ENCODE measurements at regions not wholly inside any gene's neighbourhood (a gene's known extent, or its start where the extent isn't known, plus 50 kb on each side); places are given as distances from the start of the nearest gene placed in this dataset.

- Histone ChIP-seq H3K36me3 (ENCODE audit: control insufficient read depth in 2 of 2, insufficient read depth in 1 of 2, low read length in 2 of 2) (no peaks in the 10 kb centered on the region), H3K9me3 (ENCODE audit: control insufficient read depth, insufficient read depth, low read depth, low read length) (no peaks in the 10 kb centered on the region), H3K4me1 (ENCODE audit: control insufficient read depth, insufficient read depth, low read length) (no peaks in the 10 kb centered on the region), H3K27ac (ENCODE audit: extremely low read depth, low read depth, low read length) (no peak overlapping the region), H3K4me3 (ENCODE audit: low read depth, low read length) (no peak overlapping the region)
- ChIA-PET POLR2A (no interaction called here), CTCF (no interaction called here)
- TF ChIP-seq ZNF548 (tag by site-specific recombination; IDR thresholded peaks at IDR 0.05) (no peak), ZNF501 (tag by site-specific recombination; IDR thresholded peaks at IDR 0.05) (no peak), ZNF26 (tag by site-specific recombination; IDR thresholded peaks at IDR 0.05) (no peak), ZNF341 (tag by site-specific recombination; IDR thresholded peaks at IDR 0.05; ENCODE audit: low read depth) (no peak), ZNF133 (tag by site-specific recombination; IDR thresholded peaks at IDR 0.05) (no peak), ZNF544 (tag by site-specific recombination; IDR thresholded peaks at IDR 0.05) (no peak), ZNF391 (tag by site-specific recombination; IDR thresholded peaks at IDR 0.05; ENCODE audit: borderline replicate concordance, low read depth) (no peak), ZNF777 (tag by site-specific recombination; IDR thresholded peaks at IDR 0.05; ENCODE audit: borderline replicate concordance) (no peak), HOXD13 (CRISPR knock-in tag; IDR thresholded peaks at IDR 0.05; ENCODE audit: borderline replicate concordance) (no peak), PRDM1 (tag by site-specific recombination; IDR thresholded peaks at IDR 0.05) (no peak), YY2 (tag by site-specific recombination; IDR thresholded peaks at IDR 0.05) (no peak), OSR2 (tag by site-specific recombination; IDR thresholded peaks at IDR 0.05) (no peak), ZNF585B (tag by site-specific recombination; IDR thresholded peaks at IDR 0.05) (no peak), HOXA7 (CRISPR knock-in tag; IDR thresholded peaks at IDR 0.05; ENCODE audit: borderline replicate concordance) (no peak), ZNF10 (tag by site-specific recombination; IDR thresholded peaks at IDR 0.05) (no peak)
Observed at GRCh38 chr5:178788381-178789085, 58.1 kb upstream of the ZNF354A start.

- Histone ChIP-seq H3K27ac (ENCODE audit: extremely low read depth, low read depth, low read length) (no peak overlapping the region), H3K4me3 (ENCODE audit: low read depth, low read length) (no peak overlapping the region), H3K36me3 (ENCODE audit: control insufficient read depth in 2 of 2, insufficient read depth in 1 of 2, low read length in 2 of 2) (no peaks in the 10 kb centered on the region), H3K4me1 (ENCODE audit: control insufficient read depth, insufficient read depth, low read length) (no peaks in the 10 kb centered on the region), H3K9me3 (ENCODE audit: control insufficient read depth, insufficient read depth, low read depth, low read length) (no peaks in the 10 kb centered on the region)
- CTCF ChIA-PET = interaction anchor here (0.7 kb wide), 2 partner anchors 324 to 851 kb away, joined by 4 to 5 read pairs; no protein-coding TSS in a partner anchor
- POLR2A ChIA-PET = no interaction called here
- TF ChIP-seq ZNF518A (tag by site-specific recombination; conservative IDR thresholded peaks at IDR 0.05; ENCODE audit: low read depth) = no peak
- no peak for TF ChIP-seq SCRT2 (tag by site-specific recombination; IDR thresholded peaks at IDR 0.05)
- no peak for TF ChIP-seq ZNF184 (tag by site-specific recombination; IDR thresholded peaks at IDR 0.05)
- TF ChIP-seq ZBTB10 (tag by site-specific recombination; IDR thresholded peaks at IDR 0.05) = no peak
- no peak for TF ChIP-seq ZNF280C (tag by site-specific recombination; IDR thresholded peaks at IDR 0.05)
- TF ChIP-seq ZNF561 (tag by site-specific recombination; IDR thresholded peaks at IDR 0.05; ENCODE audit: borderline replicate concordance) = no peak
- no peak for TF ChIP-seq ELK4 (IDR thresholded peaks at IDR 0.05; ENCODE audit: borderline replicate concordance, low read depth, low read length)
- no peak for TF ChIP-seq YY1 (tag by site-specific recombination; IDR thresholded peaks at IDR 0.05)
Observed at GRCh38 chr5:178787889-178788288, 57.4 kb upstream of the ZNF354A start.
